IMR-90 (cell line): ENCODE measurements at regions not wholly inside any gene's neighbourhood (a gene's known extent, or its start where the extent isn't known, plus 50 kb on each side); places are given as distances from the start of the nearest gene placed in this dataset.

ENCODE experiments used
- CEBPB ChIP-seq: IDR thresholded peaks from 2 replicates; pipeline ENCODE4 v1.6.1; 2012; ENCODE audit warnings: low read depth, low read length, improper control_type of control experiment
- CHD1 ChIP-seq: IDR thresholded peaks from 2 replicates; pipeline ENCODE4 v1.6.1; 2012; ENCODE audit warnings: low read depth, low read length, improper control_type of control experiment
- MAFK ChIP-seq: IDR thresholded peaks from 2 replicates; pipeline ENCODE4 v1.6.1; 2012; ENCODE audit warnings: low read depth, low read length, improper control_type of control experiment
- POLR2A ChIP-seq: IDR thresholded peaks from 2 replicates; pipeline ENCODE4 v1.6.1; 2012; ENCODE audit warnings: mild to moderate bottlenecking, low read depth, low read length
- RAD21 ChIP-seq: IDR thresholded peaks from 2 replicates; pipeline ENCODE4 v1.6.1; 2012; ENCODE audit warnings: low read length, improper control_type of control experiment
- SMC3 ChIP-seq: fragments of 150-350 bp; IDR thresholded peaks from 2 replicates; pipeline ENCODE4 v1.6.1; 2016; ENCODE audit warnings: low read depth, mild to moderate bottlenecking, antibody characterized with exemption, low read length, moderate library complexity
- TF ChIP-seq, protein P1 (sequence below): fragments of 150-350 bp; IDR thresholded peaks from 2 replicates; pipeline ENCODE4 v1.6.1; 2016; ENCODE audit warnings: low read depth, mild to moderate bottlenecking, low read length, moderate library complexity, borderline replicate concordance
- TF ChIP-seq, protein P2 (sequence below): fragments of 150-350 bp; IDR thresholded peaks from 2 replicates; pipeline ENCODE4 v1.6.1; 2017; ENCODE audit warnings: mild to moderate bottlenecking, antibody characterized with exemption, low read length, low read depth
- TF ChIP-seq, protein P3 (sequence below): conservative IDR thresholded peaks from 2 replicates; pipeline ENCODE4 v1.5.1; 2012; ENCODE audit warnings: mild to moderate bottlenecking, low read depth, low read length, improper control_type of control experiment

DNA sequence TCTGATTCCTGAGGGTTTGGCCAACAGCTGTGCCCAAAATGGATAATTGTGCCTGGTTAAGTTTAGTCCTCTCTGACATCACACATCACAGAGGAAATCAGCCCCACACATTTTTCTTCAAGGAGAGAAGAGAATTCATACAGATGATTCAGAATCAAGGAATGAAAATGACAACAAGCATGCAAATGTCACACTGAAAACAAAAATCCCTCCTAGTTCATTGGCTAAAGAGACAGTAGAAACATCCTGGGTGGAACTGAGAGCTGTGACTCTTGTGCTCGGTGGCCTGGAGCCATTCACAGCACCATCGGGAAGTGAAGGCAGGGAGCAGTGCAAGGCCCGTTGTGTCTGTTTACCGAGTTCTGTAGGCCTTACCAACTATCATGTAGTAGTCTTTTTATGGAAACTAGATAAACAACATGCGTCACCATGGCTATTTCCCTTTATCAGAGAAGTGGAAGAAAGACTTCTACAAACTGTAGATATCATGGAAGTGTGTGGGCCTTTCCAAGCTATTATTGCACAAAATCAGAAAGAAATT, 81.7 kb upstream of the TENT5A start:
- TF ChIP-seq RAD21 (no peak), MAFK (no peak), CHD1 (no peak), POLR2A (no peak), SMC3 (no peak), CEBPB (no peak)
- TF ChIP-seq, protein P1, sequence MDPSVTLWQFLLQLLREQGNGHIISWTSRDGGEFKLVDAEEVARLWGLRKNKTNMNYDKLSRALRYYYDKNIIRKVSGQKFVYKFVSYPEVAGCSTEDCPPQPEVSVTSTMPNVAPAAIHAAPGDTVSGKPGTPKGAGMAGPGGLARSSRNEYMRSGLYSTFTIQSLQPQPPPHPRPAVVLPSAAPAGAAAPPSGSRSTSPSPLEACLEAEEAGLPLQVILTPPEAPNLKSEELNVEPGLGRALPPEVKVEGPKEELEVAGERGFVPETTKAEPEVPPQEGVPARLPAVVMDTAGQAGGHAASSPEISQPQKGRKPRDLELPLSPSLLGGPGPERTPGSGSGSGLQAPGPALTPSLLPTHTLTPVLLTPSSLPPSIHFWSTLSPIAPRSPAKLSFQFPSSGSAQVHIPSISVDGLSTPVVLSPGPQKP = no peak
- TF ChIP-seq, protein P2, sequence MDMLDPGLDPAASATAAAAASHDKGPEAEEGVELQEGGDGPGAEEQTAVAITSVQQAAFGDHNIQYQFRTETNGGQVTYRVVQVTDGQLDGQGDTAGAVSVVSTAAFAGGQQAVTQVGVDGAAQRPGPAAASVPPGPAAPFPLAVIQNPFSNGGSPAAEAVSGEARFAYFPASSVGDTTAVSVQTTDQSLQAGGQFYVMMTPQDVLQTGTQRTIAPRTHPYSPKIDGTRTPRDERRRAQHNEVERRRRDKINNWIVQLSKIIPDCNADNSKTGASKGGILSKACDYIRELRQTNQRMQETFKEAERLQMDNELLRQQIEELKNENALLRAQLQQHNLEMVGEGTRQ = no peak
- TF ChIP-seq, protein P3, sequence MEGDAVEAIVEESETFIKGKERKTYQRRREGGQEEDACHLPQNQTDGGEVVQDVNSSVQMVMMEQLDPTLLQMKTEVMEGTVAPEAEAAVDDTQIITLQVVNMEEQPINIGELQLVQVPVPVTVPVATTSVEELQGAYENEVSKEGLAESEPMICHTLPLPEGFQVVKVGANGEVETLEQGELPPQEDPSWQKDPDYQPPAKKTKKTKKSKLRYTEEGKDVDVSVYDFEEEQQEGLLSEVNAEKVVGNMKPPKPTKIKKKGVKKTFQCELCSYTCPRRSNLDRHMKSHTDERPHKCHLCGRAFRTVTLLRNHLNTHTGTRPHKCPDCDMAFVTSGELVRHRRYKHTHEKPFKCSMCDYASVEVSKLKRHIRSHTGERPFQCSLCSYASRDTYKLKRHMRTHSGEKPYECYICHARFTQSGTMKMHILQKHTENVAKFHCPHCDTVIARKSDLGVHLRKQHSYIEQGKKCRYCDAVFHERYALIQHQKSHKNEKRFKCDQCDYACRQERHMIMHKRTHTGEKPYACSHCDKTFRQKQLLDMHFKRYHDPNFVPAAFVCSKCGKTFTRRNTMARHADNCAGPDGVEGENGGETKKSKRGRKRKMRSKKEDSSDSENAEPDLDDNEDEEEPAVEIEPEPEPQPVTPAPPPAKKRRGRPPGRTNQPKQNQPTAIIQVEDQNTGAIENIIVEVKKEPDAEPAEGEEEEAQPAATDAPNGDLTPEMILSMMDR = no peak
